DMS153 treated with DMSO at 0.1 percent for 48 hours (cell line): ENCODE measurements at regions not wholly inside any gene's neighbourhood (a gene's known extent, or its start where the extent isn't known, plus 50 kb on each side); places are given as distances from the start of the nearest gene placed in this dataset.

ENCODE experiments used
- DNase-seq: peaks from one replicate; lab custom pipeline; 2025; ENCODE audit not compliant: unreplicated experiment; lab: John Stamatoyannopoulos, UW

GRCh38 chr5:56358046-56358445 lies 124.9 kb upstream of the ANKRD55 start:
- DNase-seq, result no peak

GRCh38 chr5:56357426-56357825 lies 124.3 kb upstream of the ANKRD55 start:
- DNase-seq, result no peak

- DNase-seq, result no peak
Observed at GRCh38 chr5:56356836-56357160, 123.7 kb upstream of the ANKRD55 start.

- DNase-seq, result no peak
Observed at GRCh38 chr5:56356121-56356835, 123.1 kb upstream of the ANKRD55 start.

GRCh38 chr5:56354836-56355235 lies 121.7 kb upstream of the ANKRD55 start:
- DNase-seq, result no peak

- no peak for DNase-seq
Observed at GRCh38 chr5:56352808-56353590, 119.9 kb upstream of the ANKRD55 start.

GRCh38 chr5:56350597-56351170 lies 117.6 kb upstream of the ANKRD55 start:
- no peak for DNase-seq

GRCh38 chr5:56350011-56350596 lies 117.0 kb upstream of the ANKRD55 start:
- no peak for DNase-seq

GRCh38 chr5:56349461-56349860 lies 116.3 kb upstream of the ANKRD55 start:
- no peak for DNase-seq

GRCh38 chr5:56346741-56347535 lies 113.8 kb upstream of the ANKRD55 start:
- no peak for DNase-seq

- no peak for DNase-seq
Observed at GRCh38 chr5:56346044-56346710, 113.0 kb upstream of the ANKRD55 start.

- DNase-seq, result no peak
Observed at GRCh38 chr5:56345352-56345751, 112.2 kb upstream of the ANKRD55 start.

GRCh38 chr5:56344594-56344993 lies 111.5 kb upstream of the ANKRD55 start:
- DNase-seq, result no peak

GRCh38 chr5:56343988-56344387 lies 110.9 kb upstream of the ANKRD55 start:
- no peak for DNase-seq

GRCh38 chr5:56342616-56343015 lies 109.5 kb upstream of the ANKRD55 start:
- DNase-seq, result no peak

GRCh38 chr5:56340196-56340980 lies 107.3 kb upstream of the ANKRD55 start:
- DNase-seq, result no peak

- DNase-seq, result no peak
Observed at GRCh38 chr5:56339732-56340131, 106.6 kb upstream of the ANKRD55 start.

- no peak for DNase-seq
Observed at GRCh38 chr5:56337715-56338319, 104.7 kb upstream of the ANKRD55 start.

GRCh38 chr5:56335212-56335611 lies 102.1 kb upstream of the ANKRD55 start:
- no peak for DNase-seq
